ENCODE measurements at regions not wholly inside any gene's neighbourhood (a gene's known extent, or its start where the extent isn't known, plus 50 kb on each side); places are given as distances from the start of the nearest gene placed in this dataset.

GRCh38 chr18:53749766-53750165 lies 474.7 kb downstream of the MBD2 start:
- no peak for TF ChIP-seq CTCF (IDR thresholded peaks at IDR 0.05; ENCODE audit: low read depth, low read length, missing control alignments)
- no peak for DNase-seq (ENCODE audit: low read depth)
- H3K4me3 ChIP-seq (ENCODE audit: low read depth, low read length) = no peak overlapping the region

- DNase-seq (ENCODE audit: low read depth) = no peak
- H3K4me3 ChIP-seq (ENCODE audit: low read depth, low read length) = no peak overlapping the region
- TF ChIP-seq CTCF (IDR thresholded peaks at IDR 0.05; ENCODE audit: low read depth, low read length, missing control alignments) = no peak
Observed at GRCh38 chr18:53747663-53748160, 476.8 kb downstream of the MBD2 start.

GRCh38 chr18:53747210-53747609 lies 477.3 kb downstream of the MBD2 start:
- DNase-seq (ENCODE audit: low read depth) = no peak
- no peak overlapping the region for H3K4me3 ChIP-seq (ENCODE audit: low read depth, low read length)
- TF ChIP-seq CTCF (IDR thresholded peaks at IDR 0.05; ENCODE audit: low read depth, low read length, missing control alignments) = no peak

GRCh38 chr18:53745986-53746385 lies 478.5 kb downstream of the MBD2 start:
- TF ChIP-seq CTCF (IDR thresholded peaks at IDR 0.05; ENCODE audit: low read depth, low read length, missing control alignments) = no peak
- no peak for DNase-seq (ENCODE audit: low read depth)
- H3K4me3 ChIP-seq (ENCODE audit: low read depth, low read length) = no peak overlapping the region

- TF ChIP-seq CTCF (IDR thresholded peaks at IDR 0.05; ENCODE audit: low read depth, low read length, missing control alignments) = no peak
- no peak overlapping the region for H3K4me3 ChIP-seq (ENCODE audit: low read depth, low read length)
- DNase-seq (ENCODE audit: low read depth) = no peak
Observed at GRCh38 chr18:53745224-53745967, 479.1 kb downstream of the MBD2 start.

GRCh38 chr18:53739700-53740099 lies 484.8 kb downstream of the MBD2 start:
- DNase-seq (ENCODE audit: low read depth) = no peak
- TF ChIP-seq CTCF (IDR thresholded peaks at IDR 0.05; ENCODE audit: low read depth, low read length, missing control alignments) = no peak
- H3K4me3 ChIP-seq (ENCODE audit: low read depth, low read length) = no peak overlapping the region

GRCh38 chr18:53735526-53735925 lies 488.9 kb downstream of the MBD2 start:
- DNase-seq (ENCODE audit: low read depth) = no peak
- no peak for TF ChIP-seq CTCF (IDR thresholded peaks at IDR 0.05; ENCODE audit: low read depth, low read length, missing control alignments)

More at GRCh38 chr18:53735526-53735925, 488.9 kb downstream of the MBD2 start:
- no peak overlapping the region for H3K4me3 ChIP-seq (ENCODE audit: low read depth, low read length)

All from GM12864 (cell line).